ENCODE measurements at regions not wholly inside any gene's neighbourhood (a gene's known extent, or its start where the extent isn't known, plus 50 kb on each side); places are given as distances from the start of the nearest gene placed in this dataset.
"Not testable (repeated sequence)": the region's sequence is repeated elsewhere in the genome, so short reads cannot be mapped to it uniquely, and the experiment has no call there.

- 92 to 93% methylated on average over 2 of the region's 2 CpGs for WGBS, 2 donors
- Histone ChIP-seq H3K27me3 (no peaks in the 10 kb centered on the region), H3K4me3 (replicated peaks in 1 of 3) (no peak overlapping the region), H3K9me3 (no peaks in the 10 kb centered on the region), H3K27ac (no peak overlapping the region), H3K4me1 (no peaks in the 10 kb centered on the region), H3K36me3 (no peaks in the 10 kb centered on the region)
- no peak for DNase-seq
- intact Hi-C loops (cut with DNase I): no loop called here
- no peak for TF ChIP-seq CTCF (IDR thresholded peaks at IDR 0.05)
Observed at GRCh38 chr12:90695415-90695814, 259.6 kb downstream of the CCER1 start.

GRCh38 chr12:90690120-90690519, 264.9 kb downstream of the CCER1 start:
- no peak overlapping the region for H3K4me3 ChIP-seq (replicated peaks in 1 of 3)
- H3K36me3 ChIP-seq: no peaks in the 10 kb centered on the region
- 91 to 93% methylated on average over 1 of the region's 1 CpG for WGBS, 2 donors
- no peaks in the 10 kb centered on the region for H3K4me1 ChIP-seq
- no peak for DNase-seq
- intact Hi-C loops (cut with DNase I): no loop called here
- no peak overlapping the region for H3K27ac ChIP-seq
- H3K27me3 ChIP-seq: no peaks in the 10 kb centered on the region
- no peaks in the 10 kb centered on the region for H3K9me3 ChIP-seq
- TF ChIP-seq CTCF (IDR thresholded peaks at IDR 0.05): no peak
- no peak for TF ChIP-seq POLR2A (IDR thresholded peaks at IDR 0.05)

- H3K4me3 ChIP-seq (replicated peaks in 1 of 3); DNase-seq; H3K27ac ChIP-seq; H3K4me1 ChIP-seq; intact Hi-C loops (cut with DNase I); H3K9me3 ChIP-seq; H3K27me3 ChIP-seq; H3K36me3 ChIP-seq: not testable (repeated sequence)
Observed at GRCh38 chr12:90687682-90688081, 267.3 kb downstream of the CCER1 start.

GRCh38 chr12:90683871-90684270, 271.1 kb downstream of the CCER1 start:
- DNase-seq: no peak
- TF ChIP-seq POLR2A (IDR thresholded peaks at IDR 0.05) (no peak), CTCF (IDR thresholded peaks at IDR 0.05) (no peak)
- no peaks in the 10 kb centered on the region for H3K4me1 ChIP-seq
- 92 to 95% methylated on average over 3 of the region's 3 CpGs for WGBS, 2 donors
- intact Hi-C loops (cut with DNase I): no loop called here
- H3K27me3 ChIP-seq: no peaks in the 10 kb centered on the region
- H3K36me3 ChIP-seq: no peaks in the 10 kb centered on the region
- H3K9me3 ChIP-seq: no peaks in the 10 kb centered on the region
- no peak overlapping the region for H3K4me3 ChIP-seq (replicated peaks in 1 of 3)
- H3K27ac ChIP-seq: no peak overlapping the region

GRCh38 chr12:90682398-90682797, 272.6 kb downstream of the CCER1 start:
- Histone ChIP-seq H3K4me3 (replicated peaks in 1 of 3) (no peak overlapping the region), H3K9me3 (no peaks in the 10 kb centered on the region), H3K36me3 (no peaks in the 10 kb centered on the region), H3K4me1 (no peaks in the 10 kb centered on the region), H3K27me3 (no peaks in the 10 kb centered on the region), H3K27ac (no peak overlapping the region)
- DNase-seq: no peak
- 72 to 91% methylated on average over 1 of the region's 1 CpG for WGBS, 2 donors
- intact Hi-C loops (cut with DNase I): no loop called here
- TF ChIP-seq CTCF (IDR thresholded peaks at IDR 0.05) (no peak), POLR2A (IDR thresholded peaks at IDR 0.05) (no peak)

- H3K4me1 ChIP-seq: no peaks in the 10 kb centered on the region
- H3K27ac ChIP-seq: no peak overlapping the region
- no peaks in the 10 kb centered on the region for H3K27me3 ChIP-seq
- H3K4me3 ChIP-seq (replicated peaks in 1 of 3): no peak overlapping the region
- WGBS, 2 donors: 84 to 96% methylated on average over 1 of the region's 1 CpG
- no peak for DNase-seq
- no peaks in the 10 kb centered on the region for H3K9me3 ChIP-seq
- no peaks in the 10 kb centered on the region for H3K36me3 ChIP-seq
- intact Hi-C loops (cut with DNase I): no loop called here
- no peak for TF ChIP-seq POLR2A (IDR thresholded peaks at IDR 0.05)
- TF ChIP-seq CTCF (IDR thresholded peaks at IDR 0.05): no peak
Observed at GRCh38 chr12:90679674-90680073, 275.3 kb downstream of the CCER1 start.

Data from thyroid gland (tissue), 4 donors.